ENCODE measurements at regions not wholly inside any gene's neighbourhood (a gene's known extent, or its start where the extent isn't known, plus 50 kb on each side); places are given as distances from the start of the nearest gene placed in this dataset.

- H3K4me3 ChIP-seq (ENCODE audit: low read depth, low read length): no peak overlapping the region
- DNase-seq: no peak
- TF ChIP-seq CTCF (IDR thresholded peaks at IDR 0.05; ENCODE audit: low read depth, low read length): no peak
- no peaks in the 10 kb centered on the region for H3K36me3 ChIP-seq
- no peaks in the 10 kb centered on the region for H3K9me3 ChIP-seq
- no peaks in the 10 kb centered on the region for H3K27me3 ChIP-seq
- peaks cover 5% of the 10 kb centered on the region for H3K4me1 ChIP-seq
These were observed 170.7 kb downstream of the CTTN start for GRCh38 chr11:70568814-70569617.

- no peak for DNase-seq
- no peak for TF ChIP-seq CTCF (IDR thresholded peaks at IDR 0.05; ENCODE audit: low read depth, low read length)
- no peaks in the 10 kb centered on the region for H3K9me3 ChIP-seq
- no peaks in the 10 kb centered on the region for H3K36me3 ChIP-seq
- H3K27me3 ChIP-seq: no peaks in the 10 kb centered on the region
- no peak overlapping the region for H3K4me3 ChIP-seq (ENCODE audit: low read depth, low read length)
- H3K4me1 ChIP-seq: peaks cover 5% of the 10 kb centered on the region
These were observed 171.2 kb downstream of the CTTN start for GRCh38 chr11:70569618-70569890.

GRCh38 chr11:70569996-70570692 lies 171.8 kb downstream of the CTTN start:
- Histone ChIP-seq H3K27me3 (no peaks in the 10 kb centered on the region), H3K9me3 (no peaks in the 10 kb centered on the region), H3K36me3 (no peaks in the 10 kb centered on the region), H3K4me1 (peaks cover 5% of the 10 kb centered on the region), H3K4me3 (ENCODE audit: low read depth, low read length) (no peak overlapping the region)
- no peak for TF ChIP-seq CTCF (IDR thresholded peaks at IDR 0.05; ENCODE audit: low read depth, low read length)
- DNase-seq: no peak

GRCh38 chr11:70570693-70571395 lies 172.5 kb downstream of the CTTN start:
- DNase-seq: no peak
- Histone ChIP-seq H3K27me3 (no peaks in the 10 kb centered on the region), H3K9me3 (no peaks in the 10 kb centered on the region), H3K4me1 (peaks cover 5% of the 10 kb centered on the region), H3K4me3 (ENCODE audit: low read depth, low read length) (no peak overlapping the region), H3K36me3 (no peaks in the 10 kb centered on the region)
- no peak for TF ChIP-seq CTCF (IDR thresholded peaks at IDR 0.05; ENCODE audit: low read depth, low read length)

GRCh38 chr11:70572974-70573260 lies 174.6 kb downstream of the CTTN start:
- TF ChIP-seq CTCF (IDR thresholded peaks at IDR 0.05; ENCODE audit: low read depth, low read length): no peak
- Histone ChIP-seq H3K27me3 (no peaks in the 10 kb centered on the region), H3K4me1 (peaks cover 4% of the 10 kb centered on the region; the same call in 1 of the 2 replicates), H3K36me3 (no peaks in the 10 kb centered on the region), H3K9me3 (no peaks in the 10 kb centered on the region), H3K4me3 (ENCODE audit: low read depth, low read length) (no peak overlapping the region)
- no peak for DNase-seq

GRCh38 chr11:70573701-70574151 lies 175.4 kb downstream of the CTTN start:
- no peak for DNase-seq
- Histone ChIP-seq H3K27me3 (no peaks in the 10 kb centered on the region), H3K9me3 (no peaks in the 10 kb centered on the region), H3K4me3 (ENCODE audit: low read depth, low read length) (no peak overlapping the region), H3K36me3 (no peaks in the 10 kb centered on the region), H3K4me1 (peaks cover 4% of the 10 kb centered on the region; the same call in 1 of the 2 replicates)
- no peak for TF ChIP-seq CTCF (IDR thresholded peaks at IDR 0.05; ENCODE audit: low read depth, low read length)

Measured in BE2C (cell line).